Thyroid gland (tissue), 4 donors: ENCODE measurements at regions not wholly inside any gene's neighbourhood (a gene's known extent, or its start where the extent isn't known, plus 50 kb on each side); places are given as distances from the start of the nearest gene placed in this dataset.
A peak's percentile ranks its signal among the peaks of the same experiment; 100 is the strongest.

Experiments
- DNase-seq, 2 donors: peaks; one replicate each; pipeline ENCODE4 v3.0.0-alpha.2; 2019
- H3K27ac ChIP-seq, 3 donors: fragments of 200-600 bp; sonication (generic); 1 replicate in 2 of 3; 2 replicates in 1 of 3; pipeline ENCODE4 v1.5.1; 2016 to 2019; ENCODE audit warnings: mild to moderate bottlenecking in 1 of 3, moderate library complexity in 1 of 3
- H3K27me3 ChIP-seq: fragments of 200-600 bp; sonication (generic); one replicate; pipeline ENCODE4 v1.5.1; 2019
- H3K36me3 ChIP-seq, 2 donors: fragments of 200-600 bp; sonication (generic); one replicate each; pipeline ENCODE4 v1.5.1; 2016 to 2019
- H3K4me1 ChIP-seq, 2 donors: fragments of 200-600 bp; sonication (generic); one replicate each; pipeline ENCODE4 v1.5.1; 2017 to 2019
- H3K4me3 ChIP-seq, 3 donors: fragments of 200-600 bp; sonication (generic); replicated peaks in 1 of 3; 1 replicate in 2 of 3; 2 replicates in 1 of 3; pipeline ENCODE4 v1.5.1; 2016; ENCODE audit warnings: mild to moderate bottlenecking in 1 of 3
- H3K9me3 ChIP-seq: fragments of 200-600 bp; sonication (generic); one replicate; pipeline ENCODE4 v1.5.1; 2017
- POLR2A ChIP-seq, 2 donors: fragments of 450-650 bp; IDR thresholded peaks; one replicate each; pipeline ENCODE4 v1.6.1; 2017; ENCODE audit warnings: antibody characterized with exemption in 2 of 2, mild to moderate bottlenecking in 2 of 2, moderate library complexity in 1 of 2
- WGBS, 2 donors: methylation state at CpG; one replicate each; pipeline ENCODE4 v1.1.5; 2017; 5-methylcytosine and 5-hydroxymethylcytosine counted together
- intact Hi-C: fragments of 100-400 bp; cut with DNase I; formaldehyde crosslinking; loops from one replicate; pipeline ENCODE4 v1.15.1; 2023
- TF ChIP-seq, protein P1 (sequence below), 6 experiments: fragments of 200-600 bp in 3 of 6; fragments of 450-650 bp in 3 of 6; sonication (generic) in 3 of 6; IDR thresholded peaks; one replicate each; pipeline ENCODE4 v1.5.1; 2016 to 2019; ENCODE audit warnings: antibody characterized with exemption in 6 of 6, mild to moderate bottlenecking in 2 of 6, inconsistent platforms in 1 of 6, moderate library complexity in 1 of 6

DNA sequence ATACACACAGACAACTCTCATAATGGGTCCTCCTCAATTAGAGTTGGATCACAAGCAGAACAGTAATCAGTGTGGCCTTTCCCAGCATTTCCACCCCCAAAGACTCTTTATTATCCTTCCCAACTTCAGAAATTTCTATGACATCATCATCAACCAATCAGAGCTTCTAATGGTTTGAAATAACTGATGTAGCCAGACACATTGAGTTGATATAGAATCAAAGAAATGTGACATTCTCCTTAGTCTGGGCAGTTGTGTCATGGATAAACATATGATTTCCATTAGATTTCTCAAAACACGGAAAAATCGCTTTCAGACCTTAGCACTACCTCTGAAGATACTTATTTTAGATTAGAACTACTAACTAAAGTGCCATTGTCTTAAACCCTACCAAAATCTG is 75.7 kb upstream of the NFIB start:
- Histone ChIP-seq H3K4me1 (no peaks in the 10 kb centered on the region), H3K27me3 (no peaks in the 10 kb centered on the region), H3K27ac (no peak overlapping the region), H3K9me3 (no peaks in the 10 kb centered on the region), H3K4me3 (no peak overlapping the region), H3K36me3 (no peaks in the 10 kb centered on the region)
- no peak for DNase-seq
- 92 to 93% methylated on average over 2 of the region's 2 CpGs for WGBS, 2 donors
- intact Hi-C loops = no loop called here
- TF ChIP-seq, protein P1, sequence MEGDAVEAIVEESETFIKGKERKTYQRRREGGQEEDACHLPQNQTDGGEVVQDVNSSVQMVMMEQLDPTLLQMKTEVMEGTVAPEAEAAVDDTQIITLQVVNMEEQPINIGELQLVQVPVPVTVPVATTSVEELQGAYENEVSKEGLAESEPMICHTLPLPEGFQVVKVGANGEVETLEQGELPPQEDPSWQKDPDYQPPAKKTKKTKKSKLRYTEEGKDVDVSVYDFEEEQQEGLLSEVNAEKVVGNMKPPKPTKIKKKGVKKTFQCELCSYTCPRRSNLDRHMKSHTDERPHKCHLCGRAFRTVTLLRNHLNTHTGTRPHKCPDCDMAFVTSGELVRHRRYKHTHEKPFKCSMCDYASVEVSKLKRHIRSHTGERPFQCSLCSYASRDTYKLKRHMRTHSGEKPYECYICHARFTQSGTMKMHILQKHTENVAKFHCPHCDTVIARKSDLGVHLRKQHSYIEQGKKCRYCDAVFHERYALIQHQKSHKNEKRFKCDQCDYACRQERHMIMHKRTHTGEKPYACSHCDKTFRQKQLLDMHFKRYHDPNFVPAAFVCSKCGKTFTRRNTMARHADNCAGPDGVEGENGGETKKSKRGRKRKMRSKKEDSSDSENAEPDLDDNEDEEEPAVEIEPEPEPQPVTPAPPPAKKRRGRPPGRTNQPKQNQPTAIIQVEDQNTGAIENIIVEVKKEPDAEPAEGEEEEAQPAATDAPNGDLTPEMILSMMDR (IDR thresholded peaks at IDR 0.05) = no peak
- no peak for TF ChIP-seq POLR2A (IDR thresholded peaks at IDR 0.05)

DNA sequence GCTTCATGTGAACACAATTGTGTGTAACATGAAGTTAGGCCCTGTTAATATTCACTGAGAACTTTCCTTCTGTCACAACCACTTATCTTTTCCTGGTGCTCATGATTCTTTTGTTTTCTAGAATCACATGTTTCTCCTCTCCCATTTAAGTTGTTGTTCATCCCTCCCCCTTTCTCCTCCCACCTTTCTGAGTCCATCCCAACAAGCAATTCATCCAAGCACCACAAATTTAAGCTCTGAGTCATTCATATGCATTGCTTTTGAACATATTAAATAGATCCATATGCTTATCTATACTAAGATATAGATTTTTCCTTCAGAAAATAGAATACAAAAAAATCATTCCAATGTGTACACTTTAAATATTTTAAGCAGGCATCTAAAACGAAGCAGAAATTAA is 75.2 kb upstream of the NFIB start:
- Histone ChIP-seq H3K27ac (no peak overlapping the region), H3K27me3 (no peaks in the 10 kb centered on the region), H3K4me1 (no peaks in the 10 kb centered on the region), H3K9me3 (no peaks in the 10 kb centered on the region), H3K36me3 (no peaks in the 10 kb centered on the region), H3K4me3 (no peak overlapping the region)
- intact Hi-C loops = no loop called here
- no peak for TF ChIP-seq POLR2A (IDR thresholded peaks at IDR 0.05)
- TF ChIP-seq, protein P1 (IDR thresholded peaks at IDR 0.05) = no peak
- WGBS, 2 donors = 81 to 89% methylated on average over 1 of the region's 1 CpG
- no peak for DNase-seq

DNA sequence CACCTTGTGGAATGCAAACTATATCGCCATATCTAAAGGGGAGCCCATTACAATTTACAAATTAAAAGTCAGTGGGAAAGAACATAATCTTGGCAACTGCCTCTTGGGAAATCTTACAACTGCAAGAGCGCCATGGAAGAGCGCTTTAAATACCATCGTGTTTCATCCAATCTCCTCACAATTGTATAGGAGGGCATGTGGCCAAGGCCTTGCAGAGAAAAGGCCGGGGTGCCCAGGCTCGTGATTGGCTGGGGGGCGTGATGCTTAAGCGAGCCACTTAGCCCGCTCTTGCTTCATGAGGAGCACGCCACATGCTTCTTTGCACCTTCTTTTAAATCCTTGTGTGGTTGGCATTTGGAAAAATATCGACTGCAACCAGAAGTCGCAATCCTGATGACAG is 69.8 kb upstream of the NFIB start:
- Histone ChIP-seq H3K9me3 (no peaks in the 10 kb centered on the region), H3K4me3 (no peak overlapping the region), H3K27ac (no peak overlapping the region), H3K27me3 (no peaks in the 10 kb centered on the region), H3K4me1 (no peaks in the 10 kb centered on the region), H3K36me3 (no peaks in the 10 kb centered on the region)
- no peak for TF ChIP-seq POLR2A (IDR thresholded peaks at IDR 0.05)
- TF ChIP-seq, protein P1 (IDR thresholded peaks at IDR 0.05) = no peak
- 92% methylated on average over 12 of the region's 12 CpGs for WGBS, 2 donors
- intact Hi-C loops = no loop called here
- no peak for DNase-seq

DNA sequence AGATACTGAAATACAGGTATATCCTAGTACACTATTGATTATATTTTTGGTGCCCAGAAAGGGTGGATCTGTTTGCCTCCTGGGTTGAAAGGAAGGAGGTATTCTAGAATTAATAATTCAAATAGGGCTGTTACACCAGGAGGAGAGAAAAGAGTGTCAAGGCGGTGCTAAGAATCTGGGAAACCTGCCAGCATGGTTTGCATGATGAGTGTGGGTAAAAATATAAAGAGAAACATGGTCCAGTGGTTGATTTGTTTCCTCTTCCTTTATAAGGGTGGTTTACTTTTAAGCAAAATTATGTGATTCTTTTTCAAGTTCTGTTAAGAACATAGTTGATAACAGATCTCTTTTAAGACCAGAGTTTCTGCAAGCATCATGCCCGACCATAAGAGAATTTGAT is 69.4 kb upstream of the NFIB start:
- Histone ChIP-seq H3K36me3 (no peaks in the 10 kb centered on the region), H3K27me3 (no peaks in the 10 kb centered on the region), H3K4me3 (no peak overlapping the region), H3K9me3 (no peaks in the 10 kb centered on the region), H3K27ac (no peak overlapping the region), H3K4me1 (no peaks in the 10 kb centered on the region)
- intact Hi-C loops = no loop called here
- TF ChIP-seq, protein P1 (IDR thresholded peaks at IDR 0.05) = no peak
- no peak for TF ChIP-seq POLR2A (IDR thresholded peaks at IDR 0.05)
- DNase-seq = peak; percentile 23 to 43
- WGBS, 2 donors = 52 to 61% methylated on average over 2 of the region's 2 CpGs

DNA sequence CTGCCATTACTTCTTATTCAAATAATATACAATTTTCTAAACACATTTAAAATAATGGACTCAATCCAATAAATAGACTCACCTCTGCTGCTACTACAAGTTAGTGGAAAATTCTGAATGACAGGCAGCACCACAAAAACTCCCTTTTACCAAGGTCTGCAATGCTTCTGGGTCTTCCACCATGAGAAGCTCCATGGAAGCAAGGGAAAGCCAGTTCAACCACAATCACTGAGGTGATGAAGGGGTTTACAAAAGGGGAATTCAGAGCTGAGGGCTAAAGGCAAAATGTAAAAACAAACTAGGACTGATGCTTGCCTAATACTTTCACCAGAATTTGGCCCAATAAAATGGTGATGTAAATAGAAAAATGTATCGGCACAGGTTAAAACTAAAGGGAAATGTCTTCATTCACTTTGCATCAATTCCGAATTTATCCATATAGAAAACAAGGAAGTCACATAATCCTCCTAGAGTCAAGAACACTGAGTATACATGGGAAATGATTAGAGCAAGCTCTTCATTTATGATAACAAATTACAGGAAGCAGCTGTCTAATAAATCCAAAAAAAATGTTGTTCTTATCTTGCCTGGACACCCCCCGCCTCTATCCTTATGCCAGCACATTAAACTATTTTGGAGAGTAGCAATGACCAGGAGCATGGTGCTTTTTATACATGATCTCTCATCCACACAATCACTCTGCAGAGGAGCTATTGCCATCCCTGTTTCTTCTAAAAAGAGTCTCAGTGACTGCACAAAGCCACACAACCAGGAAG is 66.3 kb upstream of the NFIB start:
- Histone ChIP-seq H3K4me1 (no peaks in the 10 kb centered on the region), H3K4me3 (no peak overlapping the region), H3K27me3 (no peaks in the 10 kb centered on the region), H3K36me3 (no peaks in the 10 kb centered on the region), H3K9me3 (no peaks in the 10 kb centered on the region), H3K27ac (no peak overlapping the region)
- TF ChIP-seq POLR2A (IDR thresholded peaks at IDR 0.05) = no peak
- intact Hi-C loops = no loop called here
- WGBS, 2 donors = 81 to 85% methylated on average over 3 of the region's 3 CpGs
- no peak for DNase-seq
